Chondrocyte (in vitro differentiated cells): ENCODE measurements at regions not wholly inside any gene's neighbourhood (a gene's known extent, or its start where the extent isn't known, plus 50 kb on each side); places are given as distances from the start of the nearest gene placed in this dataset.
"Not testable (repeated sequence)": the region's sequence is repeated elsewhere in the genome, so short reads cannot be mapped to it uniquely, and the experiment has no call there.

Source experiments
- DNase-seq: peaks from one replicate; pipeline ENCODE4 v3.0.0; 2021; ENCODE audit warnings: mixed read lengths, low spot score
- H3K27ac Mint-ChIP-seq: one replicate; pipeline ENCODE4 v1.8.0; 2021; ENCODE audit warnings: mild to moderate bottlenecking, moderate library complexity, mixed read lengths; ENCODE audit not compliant: unreplicated experiment
- H3K27me3 Mint-ChIP-seq: 2 replicates; pipeline ENCODE4 v1.8.0; 2021; ENCODE audit warnings: low read depth, mixed read lengths
- H3K36me3 Mint-ChIP-seq: 2 replicates; pipeline ENCODE4 v1.8.0; 2021; ENCODE audit warnings: low read depth, mixed read lengths
- H3K4me1 Mint-ChIP-seq: 2 replicates; pipeline ENCODE4 v1.8.0; 2021; ENCODE audit warnings: low read depth, mild to moderate bottlenecking, mixed read lengths
- H3K4me3 Mint-ChIP-seq: one replicate; pipeline ENCODE4 v1.8.0; 2021; ENCODE audit warnings: mild to moderate bottlenecking, moderate library complexity, mixed read lengths; ENCODE audit not compliant: unreplicated experiment
- H3K9me3 Mint-ChIP-seq: 2 replicates; pipeline ENCODE4 v1.8.0; 2021; ENCODE audit warnings: low read depth, mixed read lengths
- TF ChIP-seq, protein P1 (sequence below): fragments of 200-600 bp; sonication (generic); IDR thresholded peaks from 2 replicates; pipeline ENCODE4 v1.5.0; 2021; ENCODE audit warnings: antibody characterized with exemption, mild to moderate bottlenecking, moderate library complexity

DNA sequence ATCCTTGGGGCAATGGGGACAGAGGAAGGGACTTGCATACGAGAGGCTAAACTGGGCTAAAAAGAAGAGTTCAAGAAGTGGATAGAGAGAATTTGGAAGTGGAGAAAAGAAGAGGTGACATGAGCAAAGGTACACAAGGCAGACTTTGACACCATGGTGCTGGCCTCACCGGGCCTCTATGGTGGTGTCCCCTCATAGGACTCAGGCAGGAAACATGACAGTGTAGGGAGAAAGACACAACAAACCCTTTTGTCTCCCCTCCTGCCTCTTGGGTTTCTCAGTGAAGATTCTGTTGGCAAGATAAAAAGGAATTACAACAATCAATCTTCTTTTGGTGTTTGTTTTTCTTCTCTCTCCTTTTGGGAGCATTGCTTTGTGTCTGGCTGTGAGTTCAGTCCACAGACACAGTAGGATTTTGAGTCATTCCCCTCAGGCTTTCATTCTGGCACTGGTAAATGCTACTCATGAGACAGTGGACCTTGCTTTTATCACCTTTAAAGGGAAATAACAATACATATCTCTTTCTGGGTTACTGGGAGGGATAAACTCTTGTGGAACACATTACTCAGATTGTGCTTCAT, 827.7 kb downstream of the TNS3 start:
- peaks cover 70% of the 10 kb centered on the region for H3K4me1 Mint-ChIP-seq
- TF ChIP-seq, protein P1, sequence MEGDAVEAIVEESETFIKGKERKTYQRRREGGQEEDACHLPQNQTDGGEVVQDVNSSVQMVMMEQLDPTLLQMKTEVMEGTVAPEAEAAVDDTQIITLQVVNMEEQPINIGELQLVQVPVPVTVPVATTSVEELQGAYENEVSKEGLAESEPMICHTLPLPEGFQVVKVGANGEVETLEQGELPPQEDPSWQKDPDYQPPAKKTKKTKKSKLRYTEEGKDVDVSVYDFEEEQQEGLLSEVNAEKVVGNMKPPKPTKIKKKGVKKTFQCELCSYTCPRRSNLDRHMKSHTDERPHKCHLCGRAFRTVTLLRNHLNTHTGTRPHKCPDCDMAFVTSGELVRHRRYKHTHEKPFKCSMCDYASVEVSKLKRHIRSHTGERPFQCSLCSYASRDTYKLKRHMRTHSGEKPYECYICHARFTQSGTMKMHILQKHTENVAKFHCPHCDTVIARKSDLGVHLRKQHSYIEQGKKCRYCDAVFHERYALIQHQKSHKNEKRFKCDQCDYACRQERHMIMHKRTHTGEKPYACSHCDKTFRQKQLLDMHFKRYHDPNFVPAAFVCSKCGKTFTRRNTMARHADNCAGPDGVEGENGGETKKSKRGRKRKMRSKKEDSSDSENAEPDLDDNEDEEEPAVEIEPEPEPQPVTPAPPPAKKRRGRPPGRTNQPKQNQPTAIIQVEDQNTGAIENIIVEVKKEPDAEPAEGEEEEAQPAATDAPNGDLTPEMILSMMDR: no peak
- no peaks in the 10 kb centered on the region for H3K36me3 Mint-ChIP-seq
- no peak for DNase-seq
- H3K4me3 Mint-ChIP-seq: no peak overlapping the region
- peak overlapping the region; percentile 74 for H3K27ac Mint-ChIP-seq
- no peaks in the 10 kb centered on the region for H3K27me3 Mint-ChIP-seq
- peaks cover 6% of the 10 kb centered on the region for H3K9me3 Mint-ChIP-seq

DNA sequence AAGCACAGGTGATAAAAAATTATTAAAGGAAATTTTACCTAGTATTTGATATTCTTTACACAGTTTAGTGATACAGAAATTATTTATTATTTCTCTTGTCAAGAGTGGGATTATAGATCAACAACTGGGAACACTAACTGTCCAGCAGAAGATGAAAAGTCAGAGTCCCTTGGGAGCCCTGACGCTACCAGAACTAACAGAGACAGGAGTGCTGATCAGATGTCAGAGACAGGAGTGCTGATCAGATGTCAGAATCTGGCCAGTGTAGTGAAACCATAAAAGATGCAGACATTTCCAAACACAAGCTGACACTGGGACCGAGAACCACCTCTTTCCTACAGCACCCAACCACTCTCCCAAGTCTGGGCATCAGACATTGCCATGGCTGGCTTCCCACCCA, 828.2 kb downstream of the TNS3 start:
- Mint-ChIP-seq H3K9me3 (peaks cover 6% of the 10 kb centered on the region), H3K27ac (peak overlapping the region; percentile 74), H3K4me1 (peaks cover 76% of the 10 kb centered on the region), H3K27me3 (no peaks in the 10 kb centered on the region), H3K4me3 (no peak overlapping the region), H3K36me3 (no peaks in the 10 kb centered on the region)
- TF ChIP-seq, protein P1: no peak
- DNase-seq: no peak

DNA sequence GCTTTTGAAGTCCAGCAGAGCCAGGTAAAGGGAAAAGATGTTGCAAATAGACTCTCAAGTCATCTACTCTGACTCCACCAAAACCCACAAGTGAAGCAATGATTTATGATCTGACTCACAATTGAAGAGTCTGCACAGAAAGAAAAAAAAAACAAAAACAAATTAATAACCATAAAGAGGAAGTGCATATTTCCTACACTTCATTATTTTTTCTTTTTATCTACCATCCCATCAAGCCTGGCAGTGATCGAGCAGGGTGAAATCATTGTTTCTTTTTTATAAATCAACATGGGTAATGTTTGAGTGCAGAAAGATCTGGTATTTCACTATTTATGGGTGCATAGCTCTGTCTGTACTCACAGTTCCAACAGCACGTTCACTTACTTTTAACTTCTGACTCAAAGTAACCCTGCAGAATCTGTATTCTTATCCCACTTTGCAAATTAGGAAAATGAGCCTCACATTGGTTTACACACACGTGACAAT, 829.0 kb downstream of the TNS3 start:
- no peak for DNase-seq
- H3K36me3 Mint-ChIP-seq: no peaks in the 10 kb centered on the region

DNA sequence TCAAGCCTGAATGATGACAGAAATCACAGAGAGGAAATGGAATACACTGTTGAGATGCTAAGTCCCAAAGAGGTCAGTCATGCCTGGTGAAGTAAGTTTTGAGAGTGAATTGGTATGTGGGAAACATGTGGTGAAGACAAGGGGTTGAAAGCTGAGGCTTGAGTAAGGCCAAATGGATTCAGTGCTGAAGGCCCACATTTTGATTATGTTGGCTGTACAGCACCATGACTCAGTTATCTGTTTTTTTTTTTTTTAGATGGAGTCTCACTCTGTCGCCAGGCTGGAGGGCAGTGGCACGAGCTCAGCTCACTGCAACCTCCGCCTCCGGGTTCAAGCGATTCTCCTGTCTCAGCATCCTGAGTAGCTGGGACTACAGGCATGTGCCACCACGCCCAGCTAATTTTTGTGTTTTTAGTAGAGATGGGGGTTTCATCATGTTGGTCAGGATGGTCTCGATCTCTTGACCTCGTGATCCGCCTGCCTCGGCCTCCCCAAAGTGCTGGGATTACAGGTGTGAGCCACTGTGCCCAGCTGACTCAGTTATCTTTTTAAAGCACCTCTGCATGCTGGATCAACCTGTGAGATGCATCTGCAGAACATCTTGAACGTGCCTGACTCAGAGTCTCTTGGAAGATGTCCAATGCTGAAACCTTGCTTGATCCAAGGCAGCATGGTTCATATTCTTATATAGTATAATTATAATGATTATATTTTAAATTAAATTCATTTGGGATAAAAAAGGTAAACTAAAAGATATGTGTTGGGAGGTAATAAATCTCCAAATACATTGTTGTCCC, 829.8 kb downstream of the TNS3 start:
- not testable (repeated sequence) for H3K36me3 Mint-ChIP-seq, H3K27me3 Mint-ChIP-seq, H3K9me3 Mint-ChIP-seq, DNase-seq
- peak overlapping the region; percentile 5 for H3K4me3 Mint-ChIP-seq
- peak overlapping the region; percentile 73 for H3K27ac Mint-ChIP-seq
- H3K4me1 Mint-ChIP-seq: peaks cover 84% of the 10 kb centered on the region

More for the DNA sequence above, 829.0 kb downstream of the TNS3 start:
- Mint-ChIP-seq H3K9me3 (peaks cover 6% of the 10 kb centered on the region), H3K27ac (peak overlapping the region; percentile 72), H3K4me3 (no peak overlapping the region), H3K27me3 (no peaks in the 10 kb centered on the region), H3K4me1 (peaks cover 83% of the 10 kb centered on the region)
- TF ChIP-seq, protein P1: no peak

DNA sequence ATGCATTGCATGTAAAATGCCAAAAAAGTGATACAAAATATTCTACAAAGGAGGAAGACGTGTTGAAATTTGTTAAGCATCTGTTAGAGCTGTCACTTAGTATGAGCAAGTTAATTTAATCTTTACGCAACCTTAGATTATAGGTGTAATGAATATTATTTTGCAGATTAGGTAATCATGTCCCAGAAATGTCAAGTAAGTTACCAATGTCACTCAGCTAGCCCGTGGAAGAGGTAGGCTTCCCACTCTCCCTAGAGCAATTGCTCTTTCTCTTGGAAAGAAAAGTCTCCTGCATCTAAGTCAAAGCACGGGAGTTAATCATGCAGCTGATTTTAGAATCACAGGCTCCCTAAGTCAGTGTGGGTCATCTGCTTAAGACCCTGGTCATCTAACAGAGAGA, 830.4 kb upstream of the IGFBP3 start:
- H3K27ac Mint-ChIP-seq: peak overlapping the region; percentile 73
- no peaks in the 10 kb centered on the region for H3K36me3 Mint-ChIP-seq
- peaks cover 83% of the 10 kb centered on the region for H3K4me1 Mint-ChIP-seq
- no peak overlapping the region for H3K4me3 Mint-ChIP-seq
- no peaks in the 10 kb centered on the region for H3K27me3 Mint-ChIP-seq
- no peak for DNase-seq
- TF ChIP-seq, protein P1: no peak
- H3K9me3 Mint-ChIP-seq: peaks cover 5% of the 10 kb centered on the region
